Upper lobe of right lung (tissue), 1 donor: ENCODE measurements at regions not wholly inside any gene's neighbourhood (a gene's known extent, or its start where the extent isn't known, plus 50 kb on each side); places are given as distances from the start of the nearest gene placed in this dataset.

Experiments
- ATAC-seq: fragments of 200-7000 bp; cut with Tn5 transposase; one replicate; pipeline ENCODE4 v1.9.1; 2020; ENCODE audit warnings: mild to moderate bottlenecking, moderate library complexity
- DNase-seq: peaks from one replicate; pipeline ENCODE4 v3.0.0-alpha.2; 2020
- H3K27ac ChIP-seq: fragments of 200-600 bp; one replicate; pipeline ENCODE4 v1.8.0; 2022
- H3K27me3 ChIP-seq: fragments of 200-600 bp; one replicate; pipeline ENCODE4 v1.8.0; 2022; ENCODE audit warnings: mild to moderate bottlenecking
- H3K36me3 ChIP-seq: fragments of 200-600 bp; one replicate; pipeline ENCODE4 v1.8.0; 2022
- H3K4me1 ChIP-seq: fragments of 200-600 bp; one replicate; pipeline ENCODE4 v1.8.0; 2022
- H3K4me3 ChIP-seq: fragments of 200-600 bp; one replicate; pipeline ENCODE4 v1.8.0; 2022; ENCODE audit warnings: mild to moderate bottlenecking
- H3K9me3 ChIP-seq: fragments of 200-600 bp; one replicate; pipeline ENCODE4 v1.8.0; 2022
- CTCF ChIP-seq: fragments of 200-600 bp; IDR thresholded peaks from one replicate; pipeline ENCODE4 v1.8.0; 2022; ENCODE audit warnings: antibody characterized with exemption
- intact Hi-C: fragments of 100-400 bp; cut with DNase I; formaldehyde crosslinking; loops from one replicate; pipeline ENCODE4 v1.11.0; 2022
- donor health status: DM: no; HTN: yes; CAD: no; lungs with severe emphysema.

GRCh38 chrX:5638572-5638971 is 590.1 kb downstream of the NLGN4X start:
- Histone ChIP-seq H3K27ac (no peak overlapping the region), H3K4me1 (no peaks in the 10 kb centered on the region), H3K4me3 (no peak overlapping the region), H3K27me3 (no peaks in the 10 kb centered on the region), H3K36me3 (no peaks in the 10 kb centered on the region), H3K9me3 (no peaks in the 10 kb centered on the region)
- intact Hi-C loops, result no loop called here
- ATAC-seq (no peak), DNase-seq (no peak)
- no peak for TF ChIP-seq CTCF

DNA sequence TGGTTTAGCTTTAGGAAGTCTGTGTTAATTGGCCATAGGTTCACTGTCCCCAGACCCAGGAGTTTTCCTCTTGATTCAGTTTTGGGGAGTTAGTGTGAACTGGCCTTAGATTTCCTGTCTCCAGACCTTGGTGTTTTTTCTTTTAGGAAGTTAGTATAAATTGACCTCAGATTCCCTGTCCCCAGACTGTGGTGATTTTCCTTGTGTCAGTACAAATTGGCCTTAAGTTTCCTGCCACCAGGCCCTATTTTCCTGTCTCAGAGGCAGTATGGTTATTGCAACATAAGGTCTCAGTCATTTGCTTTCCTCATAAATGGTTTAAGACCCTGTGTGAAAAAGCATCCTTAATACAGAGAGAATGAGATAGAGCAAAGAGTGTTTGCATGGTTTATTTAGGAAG is 595.8 kb downstream of the NLGN4X start:
- intact Hi-C loops, result no loop called here
- ATAC-seq (no peak), DNase-seq (no peak)
- Histone ChIP-seq H3K9me3 (no peaks in the 10 kb centered on the region), H3K27me3 (no peaks in the 10 kb centered on the region), H3K4me3 (no peak overlapping the region), H3K4me1 (no peaks in the 10 kb centered on the region), H3K36me3 (no peaks in the 10 kb centered on the region), H3K27ac (no peak overlapping the region)
- no peak for TF ChIP-seq CTCF

- H3K4me3 ChIP-seq, result no peak overlapping the region
- no peak for ATAC-seq
- intact Hi-C loops, result no loop called here
- DNase-seq, result no peak
- no peak for TF ChIP-seq CTCF
- H3K27ac ChIP-seq, result no peak overlapping the region
- H3K36me3 ChIP-seq, result no peaks in the 10 kb centered on the region
- H3K9me3 ChIP-seq, result no peaks in the 10 kb centered on the region
- no peaks in the 10 kb centered on the region for H3K27me3 ChIP-seq
- H3K4me1 ChIP-seq, result no peaks in the 10 kb centered on the region
Observed at GRCh38 chrX:5632061-5632614, 596.5 kb downstream of the NLGN4X start.

- H3K4me1 ChIP-seq, result no peaks in the 10 kb centered on the region
- no peaks in the 10 kb centered on the region for H3K36me3 ChIP-seq
- DNase-seq (no peak), ATAC-seq (no peak)
- no peak for TF ChIP-seq CTCF
- no peak overlapping the region for H3K4me3 ChIP-seq
- no peaks in the 10 kb centered on the region for H3K27me3 ChIP-seq
- intact Hi-C loops, result no loop called here
- no peaks in the 10 kb centered on the region for H3K9me3 ChIP-seq
- H3K27ac ChIP-seq, result no peak overlapping the region
Observed at GRCh38 chrX:5617666-5618065, 611.0 kb downstream of the NLGN4X start.

- ATAC-seq (no peak), DNase-seq (no peak)
- H3K9me3 ChIP-seq, result no peaks in the 10 kb centered on the region
- no peak for TF ChIP-seq CTCF
- no peak overlapping the region for H3K27ac ChIP-seq
- no peak overlapping the region for H3K4me3 ChIP-seq
- intact Hi-C loops, result no loop called here
- no peaks in the 10 kb centered on the region for H3K4me1 ChIP-seq
- no peaks in the 10 kb centered on the region for H3K36me3 ChIP-seq
- no peaks in the 10 kb centered on the region for H3K27me3 ChIP-seq
Observed at GRCh38 chrX:5595570-5595969, 633.1 kb downstream of the NLGN4X start.

DNA sequence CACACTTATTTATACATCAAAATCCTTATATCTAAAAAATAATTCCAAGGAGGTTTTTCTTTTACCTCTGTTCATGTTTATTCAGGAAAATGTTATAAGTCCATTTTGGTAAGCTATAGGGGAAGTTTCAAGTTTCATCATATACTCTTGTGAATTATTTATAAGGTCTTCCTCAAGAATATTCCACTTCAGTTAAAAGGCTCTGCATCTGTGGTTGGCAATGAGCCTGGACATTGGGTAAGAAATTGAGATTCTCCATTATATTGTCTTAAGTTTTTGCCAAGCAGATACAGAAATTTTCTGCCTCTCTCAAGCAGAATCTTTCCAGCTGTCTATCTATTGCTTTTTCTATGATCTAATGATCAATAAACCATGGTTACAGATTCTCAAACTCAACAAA is 641.9 kb downstream of the NLGN4X start:
- H3K4me3 ChIP-seq, result no peak overlapping the region

More for the DNA sequence above, 641.9 kb downstream of the NLGN4X start:
- H3K27ac ChIP-seq, result no peak overlapping the region
- H3K9me3 ChIP-seq, result no peaks in the 10 kb centered on the region
- ATAC-seq (no peak), DNase-seq (no peak)
- no peaks in the 10 kb centered on the region for H3K36me3 ChIP-seq
- intact Hi-C loops, result no loop called here
- H3K4me1 ChIP-seq, result no peaks in the 10 kb centered on the region
- TF ChIP-seq CTCF, result no peak
- no peaks in the 10 kb centered on the region for H3K27me3 ChIP-seq
